ENCODE measurements at regions not wholly inside any gene's neighbourhood (a gene's known extent, or its start where the extent isn't known, plus 50 kb on each side); places are given as distances from the start of the nearest gene placed in this dataset.

- H3K9me3 ChIP-seq = no peaks in the 10 kb centered on the region
- TF ChIP-seq CTCF (IDR thresholded peaks at IDR 0.05) = no peak
- no peaks in the 10 kb centered on the region for H3K27me3 ChIP-seq
- H3K4me3 ChIP-seq = no peak overlapping the region
- no peak for DNase-seq (ENCODE audit: low spot score)
- no peaks in the 10 kb centered on the region for H3K36me3 ChIP-seq
- no peak overlapping the region for H3K27ac ChIP-seq
- no peaks in the 10 kb centered on the region for H3K4me1 ChIP-seq
Measured at GRCh38 chr3:177979703-177980102, 556.5 kb upstream of the KCNMB2 start.

- H3K4me1 ChIP-seq = no peaks in the 10 kb centered on the region
- no peak for DNase-seq (ENCODE audit: low spot score)
- TF ChIP-seq CTCF (IDR thresholded peaks at IDR 0.05) = no peak
- H3K27ac ChIP-seq = no peak overlapping the region
- no peak overlapping the region for H3K4me3 ChIP-seq
- H3K9me3 ChIP-seq = no peaks in the 10 kb centered on the region
- H3K36me3 ChIP-seq = no peaks in the 10 kb centered on the region
- no peaks in the 10 kb centered on the region for H3K27me3 ChIP-seq
Measured at GRCh38 chr3:177981576-177981975, 554.7 kb upstream of the KCNMB2 start.

GRCh38 chr3:177982034-177982433, 554.2 kb upstream of the KCNMB2 start:
- Histone ChIP-seq H3K4me3 (no peak overlapping the region), H3K9me3 (no peaks in the 10 kb centered on the region), H3K27me3 (no peaks in the 10 kb centered on the region), H3K27ac (no peak overlapping the region), H3K36me3 (no peaks in the 10 kb centered on the region), H3K4me1 (no peaks in the 10 kb centered on the region)
- no peak for DNase-seq (ENCODE audit: low spot score)
- no peak for TF ChIP-seq CTCF (IDR thresholded peaks at IDR 0.05)

GRCh38 chr3:177983320-177983719, 552.9 kb upstream of the KCNMB2 start:
- H3K9me3 ChIP-seq = no peaks in the 10 kb centered on the region
- H3K4me3 ChIP-seq = no peak overlapping the region
- H3K36me3 ChIP-seq = no peaks in the 10 kb centered on the region
- no peak overlapping the region for H3K27ac ChIP-seq
- TF ChIP-seq CTCF (IDR thresholded peaks at IDR 0.05) = no peak
- DNase-seq (ENCODE audit: low spot score) = no peak
- no peaks in the 10 kb centered on the region for H3K4me1 ChIP-seq
- no peaks in the 10 kb centered on the region for H3K27me3 ChIP-seq

GRCh38 chr3:177992993-177993970, 543.0 kb upstream of the KCNMB2 start:
- no peak for TF ChIP-seq CTCF (IDR thresholded peaks at IDR 0.05)

More at GRCh38 chr3:177992993-177993970, 543.0 kb upstream of the KCNMB2 start:
- H3K27me3 ChIP-seq = no peaks in the 10 kb centered on the region
- no peaks in the 10 kb centered on the region for H3K36me3 ChIP-seq
- H3K9me3 ChIP-seq = no peaks in the 10 kb centered on the region
- no peak for DNase-seq (ENCODE audit: low spot score)
- no peaks in the 10 kb centered on the region for H3K4me1 ChIP-seq
- H3K4me3 ChIP-seq = no peak overlapping the region
- no peak overlapping the region for H3K27ac ChIP-seq
